Liver (tissue), 3 donors: ENCODE measurements at regions not wholly inside any gene's neighbourhood (a gene's known extent, or its start where the extent isn't known, plus 50 kb on each side); places are given as distances from the start of the nearest gene placed in this dataset.

Experiments used
- FOXA2 ChIP-seq: IDR thresholded peaks from 2 replicates; pipeline ENCODE4 v1.6.1; 2016; ENCODE audit warnings: antibody characterized with exemption
- GABPA ChIP-seq, 2 donors: IDR thresholded peaks in 1 of 2; conservative IDR thresholded peaks in 1 of 2; 2 replicates each; pipeline ENCODE4 v1.6.1; 2016; ENCODE audit warnings: antibody characterized with exemption in 2 of 2, mild to moderate bottlenecking in 1 of 2, moderate library complexity in 1 of 2
- TAF1 ChIP-seq: conservative IDR thresholded peaks from 2 replicates; pipeline ENCODE4 v1.6.1; 2016; ENCODE audit warnings: antibody characterized with exemption, mild to moderate bottlenecking
- YY1 ChIP-seq: IDR thresholded peaks from 2 replicates; pipeline ENCODE4 v1.6.1; 2016; ENCODE audit warnings: antibody characterized with exemption, mild to moderate bottlenecking
- TF ChIP-seq, protein P1 (sequence below): fragments of 150-350 bp; IDR thresholded peaks from 2 replicates; pipeline ENCODE4 v1.5.1; 2017; ENCODE audit warnings: improper control_type of control experiment, low read depth, low read length; ENCODE audit not compliant: missing input control
- TF ChIP-seq, protein P2 (sequence below): IDR thresholded peaks from 2 replicates; pipeline ENCODE4 v1.6.1; 2016; ENCODE audit warnings: antibody characterized with exemption
- TF ChIP-seq, protein P3 (sequence below): IDR thresholded peaks from 2 replicates; pipeline ENCODE4 v1.6.1; 2016; ENCODE audit warnings: antibody characterized with exemption
- TF ChIP-seq, protein P4 (sequence below): IDR thresholded peaks from 2 replicates; pipeline ENCODE4 v1.6.1; 2016; ENCODE audit warnings: antibody characterized with exemption, mild to moderate bottlenecking
- donor health status: healthy.
- donor health status: healthy.

DNA sequence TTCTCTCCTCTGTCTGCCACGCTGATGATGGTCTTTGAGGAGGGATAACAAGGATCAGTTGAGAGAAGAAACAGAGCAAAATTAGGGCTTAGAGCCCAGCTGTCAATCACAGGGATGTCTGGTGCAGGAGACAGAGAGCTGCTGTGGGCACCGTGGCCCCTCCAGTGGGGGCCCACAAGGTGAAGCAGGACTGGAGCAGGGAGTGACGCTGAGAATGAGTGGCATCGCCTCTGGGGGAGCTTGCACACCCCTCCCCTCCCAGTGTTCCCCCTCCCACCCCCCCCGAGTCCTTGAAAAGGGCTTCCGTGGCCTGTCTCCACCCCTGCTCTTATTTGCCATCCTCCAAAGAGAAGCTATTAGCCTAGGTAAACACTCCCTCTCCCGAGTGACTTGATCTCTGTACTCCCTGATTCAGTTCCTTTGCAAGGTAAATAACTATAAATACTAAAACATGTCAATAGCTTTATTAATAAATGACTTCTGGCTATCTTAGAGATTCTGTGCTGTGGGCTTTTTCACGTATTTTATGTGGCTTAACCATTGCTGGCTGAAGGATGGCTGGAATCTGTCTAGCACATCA is 440.0 kb downstream of the ZNF536 start:
- TF ChIP-seq, protein P1, sequence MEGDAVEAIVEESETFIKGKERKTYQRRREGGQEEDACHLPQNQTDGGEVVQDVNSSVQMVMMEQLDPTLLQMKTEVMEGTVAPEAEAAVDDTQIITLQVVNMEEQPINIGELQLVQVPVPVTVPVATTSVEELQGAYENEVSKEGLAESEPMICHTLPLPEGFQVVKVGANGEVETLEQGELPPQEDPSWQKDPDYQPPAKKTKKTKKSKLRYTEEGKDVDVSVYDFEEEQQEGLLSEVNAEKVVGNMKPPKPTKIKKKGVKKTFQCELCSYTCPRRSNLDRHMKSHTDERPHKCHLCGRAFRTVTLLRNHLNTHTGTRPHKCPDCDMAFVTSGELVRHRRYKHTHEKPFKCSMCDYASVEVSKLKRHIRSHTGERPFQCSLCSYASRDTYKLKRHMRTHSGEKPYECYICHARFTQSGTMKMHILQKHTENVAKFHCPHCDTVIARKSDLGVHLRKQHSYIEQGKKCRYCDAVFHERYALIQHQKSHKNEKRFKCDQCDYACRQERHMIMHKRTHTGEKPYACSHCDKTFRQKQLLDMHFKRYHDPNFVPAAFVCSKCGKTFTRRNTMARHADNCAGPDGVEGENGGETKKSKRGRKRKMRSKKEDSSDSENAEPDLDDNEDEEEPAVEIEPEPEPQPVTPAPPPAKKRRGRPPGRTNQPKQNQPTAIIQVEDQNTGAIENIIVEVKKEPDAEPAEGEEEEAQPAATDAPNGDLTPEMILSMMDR = no peak
- TF ChIP-seq, protein P2, sequence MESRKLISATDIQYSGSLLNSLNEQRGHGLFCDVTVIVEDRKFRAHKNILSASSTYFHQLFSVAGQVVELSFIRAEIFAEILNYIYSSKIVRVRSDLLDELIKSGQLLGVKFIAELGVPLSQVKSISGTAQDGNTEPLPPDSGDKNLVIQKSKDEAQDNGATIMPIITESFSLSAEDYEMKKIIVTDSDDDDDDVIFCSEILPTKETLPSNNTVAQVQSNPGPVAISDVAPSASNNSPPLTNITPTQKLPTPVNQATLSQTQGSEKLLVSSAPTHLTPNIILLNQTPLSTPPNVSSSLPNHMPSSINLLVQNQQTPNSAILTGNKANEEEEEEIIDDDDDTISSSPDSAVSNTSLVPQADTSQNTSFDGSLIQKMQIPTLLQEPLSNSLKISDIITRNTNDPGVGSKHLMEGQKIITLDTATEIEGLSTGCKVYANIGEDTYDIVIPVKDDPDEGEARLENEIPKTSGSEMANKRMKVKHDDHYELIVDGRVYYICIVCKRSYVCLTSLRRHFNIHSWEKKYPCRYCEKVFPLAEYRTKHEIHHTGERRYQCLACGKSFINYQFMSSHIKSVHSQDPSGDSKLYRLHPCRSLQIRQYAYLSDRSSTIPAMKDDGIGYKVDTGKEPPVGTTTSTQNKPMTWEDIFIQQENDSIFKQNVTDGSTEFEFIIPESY = no peak
- TF ChIP-seq GABPA (IDR thresholded peaks at IDR 0.05 in 1 of 2, conservative IDR thresholded peaks at IDR 0.05 in 1 of 2) (no peak), FOXA2 (no peak), TAF1 (no peak), YY1 (no peak)
- TF ChIP-seq, protein P3, sequence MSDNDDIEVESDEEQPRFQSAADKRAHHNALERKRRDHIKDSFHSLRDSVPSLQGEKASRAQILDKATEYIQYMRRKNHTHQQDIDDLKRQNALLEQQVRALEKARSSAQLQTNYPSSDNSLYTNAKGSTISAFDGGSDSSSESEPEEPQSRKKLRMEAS = no peak
- TF ChIP-seq, protein P4, sequence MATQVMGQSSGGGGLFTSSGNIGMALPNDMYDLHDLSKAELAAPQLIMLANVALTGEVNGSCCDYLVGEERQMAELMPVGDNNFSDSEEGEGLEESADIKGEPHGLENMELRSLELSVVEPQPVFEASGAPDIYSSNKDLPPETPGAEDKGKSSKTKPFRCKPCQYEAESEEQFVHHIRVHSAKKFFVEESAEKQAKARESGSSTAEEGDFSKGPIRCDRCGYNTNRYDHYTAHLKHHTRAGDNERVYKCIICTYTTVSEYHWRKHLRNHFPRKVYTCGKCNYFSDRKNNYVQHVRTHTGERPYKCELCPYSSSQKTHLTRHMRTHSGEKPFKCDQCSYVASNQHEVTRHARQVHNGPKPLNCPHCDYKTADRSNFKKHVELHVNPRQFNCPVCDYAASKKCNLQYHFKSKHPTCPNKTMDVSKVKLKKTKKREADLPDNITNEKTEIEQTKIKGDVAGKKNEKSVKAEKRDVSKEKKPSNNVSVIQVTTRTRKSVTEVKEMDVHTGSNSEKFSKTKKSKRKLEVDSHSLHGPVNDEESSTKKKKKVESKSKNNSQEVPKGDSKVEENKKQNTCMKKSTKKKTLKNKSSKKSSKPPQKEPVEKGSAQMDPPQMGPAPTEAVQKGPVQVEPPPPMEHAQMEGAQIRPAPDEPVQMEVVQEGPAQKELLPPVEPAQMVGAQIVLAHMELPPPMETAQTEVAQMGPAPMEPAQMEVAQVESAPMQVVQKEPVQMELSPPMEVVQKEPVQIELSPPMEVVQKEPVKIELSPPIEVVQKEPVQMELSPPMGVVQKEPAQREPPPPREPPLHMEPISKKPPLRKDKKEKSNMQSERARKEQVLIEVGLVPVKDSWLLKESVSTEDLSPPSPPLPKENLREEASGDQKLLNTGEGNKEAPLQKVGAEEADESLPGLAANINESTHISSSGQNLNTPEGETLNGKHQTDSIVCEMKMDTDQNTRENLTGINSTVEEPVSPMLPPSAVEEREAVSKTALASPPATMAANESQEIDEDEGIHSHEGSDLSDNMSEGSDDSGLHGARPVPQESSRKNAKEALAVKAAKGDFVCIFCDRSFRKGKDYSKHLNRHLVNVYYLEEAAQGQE = no peak
